Stomach (tissue), 4 donors: ENCODE measurements at regions not wholly inside any gene's neighbourhood (a gene's known extent, or its start where the extent isn't known, plus 50 kb on each side); places are given as distances from the start of the nearest gene placed in this dataset.

Source experiments
- POLR2A ChIP-seq, 4 donors: fragments of 450-650 bp; IDR thresholded peaks; one replicate each; pipeline ENCODE4 v1.6.1; 2016; ENCODE audit warnings: antibody characterized with exemption in 4 of 4, control low read depth in 2 of 4, mild to moderate bottlenecking in 1 of 4, moderate library complexity in 1 of 4
- POLR2AphosphoS5 ChIP-seq, 3 donors: sonication (generic); formaldehyde crosslinking; IDR thresholded peaks; one replicate each; pipeline ENCODE4 v1.6.1; 2016; ENCODE audit warnings: antibody characterized with exemption in 3 of 3
- TF ChIP-seq, protein P1 (sequence below), 7 experiments: fragments of 450-650 bp in 4 of 7; fragments of 200-600 bp in 3 of 7; sonication (generic) in 3 of 7; IDR thresholded peaks; one replicate each; pipeline ENCODE4 v1.5.1; 2016 to 2019; ENCODE audit warnings: antibody characterized with exemption in 7 of 7, control low read depth in 2 of 7, mild to moderate bottlenecking in 1 of 7

DNA sequence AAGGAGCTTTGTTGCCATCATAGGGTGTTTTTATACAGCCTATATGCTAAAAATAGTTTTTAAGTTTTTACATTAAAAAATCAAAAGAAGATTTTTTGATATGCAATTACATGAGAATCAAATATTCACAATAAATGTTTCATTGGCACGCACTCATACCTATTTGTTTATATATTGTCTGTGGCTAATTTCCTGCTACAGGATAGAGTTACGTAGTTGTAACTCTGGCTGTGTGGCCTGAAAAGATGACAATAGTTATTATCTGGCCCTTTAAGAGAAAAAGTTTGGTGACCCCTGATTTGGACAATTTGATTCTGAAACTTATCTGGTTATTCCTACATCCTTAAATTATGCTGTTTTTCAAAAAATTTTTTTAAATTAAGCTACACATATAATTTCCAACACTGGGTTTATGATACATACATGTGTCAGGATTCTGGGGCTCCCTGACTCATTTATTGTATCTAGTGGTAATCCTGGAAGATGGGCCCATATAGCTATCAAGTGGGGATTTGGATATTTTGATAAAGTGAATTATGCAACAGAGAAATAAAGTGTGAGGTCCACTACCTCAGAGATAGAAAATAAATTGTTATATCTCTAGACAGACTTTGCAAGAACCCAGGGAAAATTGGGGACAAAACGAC lies 370.2 kb upstream of the LYPLAL1 start:
- TF ChIP-seq, protein P1, sequence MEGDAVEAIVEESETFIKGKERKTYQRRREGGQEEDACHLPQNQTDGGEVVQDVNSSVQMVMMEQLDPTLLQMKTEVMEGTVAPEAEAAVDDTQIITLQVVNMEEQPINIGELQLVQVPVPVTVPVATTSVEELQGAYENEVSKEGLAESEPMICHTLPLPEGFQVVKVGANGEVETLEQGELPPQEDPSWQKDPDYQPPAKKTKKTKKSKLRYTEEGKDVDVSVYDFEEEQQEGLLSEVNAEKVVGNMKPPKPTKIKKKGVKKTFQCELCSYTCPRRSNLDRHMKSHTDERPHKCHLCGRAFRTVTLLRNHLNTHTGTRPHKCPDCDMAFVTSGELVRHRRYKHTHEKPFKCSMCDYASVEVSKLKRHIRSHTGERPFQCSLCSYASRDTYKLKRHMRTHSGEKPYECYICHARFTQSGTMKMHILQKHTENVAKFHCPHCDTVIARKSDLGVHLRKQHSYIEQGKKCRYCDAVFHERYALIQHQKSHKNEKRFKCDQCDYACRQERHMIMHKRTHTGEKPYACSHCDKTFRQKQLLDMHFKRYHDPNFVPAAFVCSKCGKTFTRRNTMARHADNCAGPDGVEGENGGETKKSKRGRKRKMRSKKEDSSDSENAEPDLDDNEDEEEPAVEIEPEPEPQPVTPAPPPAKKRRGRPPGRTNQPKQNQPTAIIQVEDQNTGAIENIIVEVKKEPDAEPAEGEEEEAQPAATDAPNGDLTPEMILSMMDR (IDR thresholded peaks at IDR 0.05) = no peak
- no peak for TF ChIP-seq POLR2AphosphoS5 (IDR thresholded peaks at IDR 0.05)
- no peak for TF ChIP-seq POLR2A (IDR thresholded peaks at IDR 0.05)
